ENCODE measurements at regions not wholly inside any gene's neighbourhood (a gene's known extent, or its start where the extent isn't known, plus 50 kb on each side); places are given as distances from the start of the nearest gene placed in this dataset.

- Histone ChIP-seq H3K4me3 (ENCODE audit: insufficient read depth, low read length, poor library complexity, severe bottlenecking) (no peak overlapping the region), H3K36me3 (ENCODE audit: low read length) (no peaks in the 10 kb centered on the region), H3K9me3 (ENCODE audit: insufficient read depth, low read length) (no peaks in the 10 kb centered on the region), H4K20me1 (ENCODE audit: low read depth, low read length) (no peaks in the 10 kb centered on the region), H3K4me2 (ENCODE audit: low read depth, low read length, poor library complexity, severe bottlenecking) (no peak overlapping the region), H3F3A (ENCODE audit: insufficient read depth) (no peaks in the 10 kb centered on the region), H3K27ac (ENCODE audit: low read depth, low read length) (no peak overlapping the region), H3K79me2 (ENCODE audit: insufficient read depth, low read length) (no peaks in the 10 kb centered on the region), H3K9ac (ENCODE audit: low read length) (no peak overlapping the region), H3K9me2 (replicated peaks; ENCODE audit: insufficient read depth, low read length) (no peaks in the 10 kb centered on the region), H3K27me3 (ENCODE audit: low read length) (no peaks in the 10 kb centered on the region), H2AFZ (ENCODE audit: low read depth, low read length, severe bottlenecking) (no peak overlapping the region)
- TF ChIP-seq EZH2phosphoT487 (conservative IDR thresholded peaks at IDR 0.05; ENCODE audit: low read length) = no peak
- no peak for TF ChIP-seq CTCF (IDR thresholded peaks at IDR 0.05; ENCODE audit: insufficient read depth, low read length, poor library complexity, severe bottlenecking)
These were observed 75.3 kb downstream of the HRH4 start for GRCh38 chr18:24535527-24536295.

DNA sequence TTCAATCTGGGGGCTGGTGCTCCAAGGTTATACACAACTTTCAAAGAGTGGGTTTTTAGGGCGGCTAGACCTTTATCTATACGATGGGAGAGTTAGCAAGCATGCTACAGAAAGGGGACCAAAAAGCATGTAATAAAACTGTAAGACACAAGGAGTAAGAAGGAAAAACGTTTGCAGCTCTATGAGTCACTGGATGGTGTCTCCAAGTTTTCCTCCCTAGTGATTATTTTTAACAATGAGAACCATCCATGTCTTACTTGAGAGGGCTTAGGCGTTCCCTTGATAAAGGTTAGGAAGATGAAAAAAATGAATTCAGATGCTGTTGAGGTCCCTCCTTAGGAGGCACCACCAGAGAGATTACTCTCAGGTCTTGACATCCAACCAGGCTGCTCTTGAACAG lies 75.9 kb downstream of the HRH4 start:
- Histone ChIP-seq H3K79me2 (ENCODE audit: insufficient read depth, low read length) (no peaks in the 10 kb centered on the region), H3K4me2 (ENCODE audit: low read depth, low read length, poor library complexity, severe bottlenecking) (no peak overlapping the region), H3K9me3 (ENCODE audit: insufficient read depth, low read length) (no peaks in the 10 kb centered on the region), H3K4me3 (ENCODE audit: insufficient read depth, low read length, poor library complexity, severe bottlenecking) (no peak overlapping the region), H3F3A (ENCODE audit: insufficient read depth) (no peaks in the 10 kb centered on the region), H3K9ac (ENCODE audit: low read length) (no peak overlapping the region), H4K20me1 (ENCODE audit: low read depth, low read length) (no peaks in the 10 kb centered on the region), H3K27ac (ENCODE audit: low read depth, low read length) (no peak overlapping the region), H2AFZ (ENCODE audit: low read depth, low read length, severe bottlenecking) (no peak overlapping the region), H3K9me2 (replicated peaks; ENCODE audit: insufficient read depth, low read length) (no peaks in the 10 kb centered on the region), H3K27me3 (ENCODE audit: low read length) (no peaks in the 10 kb centered on the region), H3K36me3 (ENCODE audit: low read length) (no peaks in the 10 kb centered on the region)
- TF ChIP-seq EZH2phosphoT487 (conservative IDR thresholded peaks at IDR 0.05; ENCODE audit: low read length) = no peak

DNA sequence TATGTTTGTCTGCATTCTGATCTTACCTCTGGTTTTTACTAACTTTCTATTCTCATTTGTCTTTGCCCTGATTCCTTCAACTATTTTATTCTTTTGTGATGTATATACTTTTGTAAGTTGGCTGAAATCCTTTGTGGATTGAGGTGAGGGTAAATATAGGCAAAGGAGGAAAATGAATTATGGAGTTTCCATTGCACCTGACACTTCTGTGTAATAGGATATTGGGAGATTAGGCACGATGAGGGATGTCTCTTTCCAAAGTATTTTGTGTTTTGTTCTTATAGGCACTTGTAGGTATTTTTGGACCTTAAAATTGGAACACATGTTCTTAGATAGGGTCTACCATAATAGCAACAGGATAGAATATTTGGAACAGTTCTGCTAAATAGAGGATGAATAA lies 76.4 kb downstream of the HRH4 start:
- Histone ChIP-seq H2AFZ (ENCODE audit: low read depth, low read length, severe bottlenecking) (no peak overlapping the region), H3K9me2 (replicated peaks; ENCODE audit: insufficient read depth, low read length) (no peaks in the 10 kb centered on the region), H3K4me2 (ENCODE audit: low read depth, low read length, poor library complexity, severe bottlenecking) (no peak overlapping the region), H3K27ac (ENCODE audit: low read depth, low read length) (no peak overlapping the region), H4K20me1 (ENCODE audit: low read depth, low read length) (no peaks in the 10 kb centered on the region), H3K79me2 (ENCODE audit: insufficient read depth, low read length) (no peaks in the 10 kb centered on the region), H3F3A (ENCODE audit: insufficient read depth) (no peaks in the 10 kb centered on the region), H3K36me3 (ENCODE audit: low read length) (no peaks in the 10 kb centered on the region), H3K9ac (ENCODE audit: low read length) (no peak overlapping the region), H3K4me3 (ENCODE audit: insufficient read depth, low read length, poor library complexity, severe bottlenecking) (no peak overlapping the region), H3K27me3 (ENCODE audit: low read length) (no peaks in the 10 kb centered on the region), H3K9me3 (ENCODE audit: insufficient read depth, low read length) (no peaks in the 10 kb centered on the region)
- no peak for TF ChIP-seq CTCF (IDR thresholded peaks at IDR 0.05; ENCODE audit: insufficient read depth, low read length, poor library complexity, severe bottlenecking)
- no peak for TF ChIP-seq EZH2phosphoT487 (conservative IDR thresholded peaks at IDR 0.05; ENCODE audit: low read length)
